Endothelial cell of umbilical vein (primary cell): ENCODE measurements at regions not wholly inside any gene's neighbourhood (a gene's known extent, or its start where the extent isn't known, plus 50 kb on each side); places are given as distances from the start of the nearest gene placed in this dataset.

Experiments
- BruUV-seq: library from RNA; stranded (reverse); fragments of 400-500 nt; replicated peaks from 2 replicates; lab custom pipeline; 2021; lab: Mats Ljungman, UMichigan
- CTCF ChIA-PET: fragments of 300-600, 350-600 bp; sonication (Branson Sonifier 250); formaldehyde crosslinking; loops from one replicate; lab custom pipeline; 2021; ENCODE audit warnings: antibody characterized with exemption, inconsistent platforms; lab: Charles Lee
- POLR2A ChIA-PET: fragments of 300-600, 350-600 bp; sonication (Branson Sonifier 250); formaldehyde crosslinking; loops from one replicate; lab custom pipeline; 2021; ENCODE audit warnings: antibody characterized with exemption, inconsistent platforms; lab: Charles Lee
- DNase-seq: peaks from one replicate; pipeline ENCODE4 v3.0.0-alpha.2; 2011; ENCODE audit warnings: low read depth, low spot score
- FAIRE-seq: peaks from 2 replicates; lab custom pipeline; 2011; peaks lifted over from hg19 to GRCh38; lab: Jason Lieb, UNC
- H2AFZ ChIP-seq: 2 replicates; pipeline ENCODE4 v1.6.0; 2012; ENCODE audit warnings: low read depth, low read length, control low read depth, inconsistent platforms
- H3K27ac ChIP-seq: 2 replicates; pipeline ENCODE4 v1.5.1; 2011; ENCODE audit warnings: low read depth, mild to moderate bottlenecking, control low read depth, low read length, moderate library complexity; ENCODE audit not compliant: insufficient read depth
- H3K27me3 ChIP-seq, 2 experiments: 2 replicates each; pipeline versions ENCODE4 v1.6.0 to v1.6.1; 2011; ENCODE audit warnings: low read length in 2 of 2, mixed read lengths in 1 of 2; ENCODE audit not compliant: control insufficient read depth in 2 of 2, insufficient read depth in 2 of 2
- H3K36me3 ChIP-seq, 2 experiments: 2 replicates in 1 of 2; 3 replicates in 1 of 2; pipeline ENCODE4 v1.5.1; 2011; ENCODE audit warnings: low read length in 2 of 2, mild to moderate bottlenecking in 1 of 2, moderate library complexity in 1 of 2; ENCODE audit not compliant: control insufficient read depth in 2 of 2, insufficient read depth in 2 of 2; ENCODE audit errors: extremely low read depth in 1 of 2
- H3K4me1 ChIP-seq: 3 replicates; pipeline ENCODE4 v1.5.1; 2011; ENCODE audit warnings: mild to moderate bottlenecking, low read length; ENCODE audit not compliant: control insufficient read depth, insufficient read depth; ENCODE audit errors: extremely low read depth
- H3K4me2 ChIP-seq: 2 replicates; pipeline ENCODE4 v1.6.1; 2011; ENCODE audit warnings: low read length, control low read depth, mixed read lengths; ENCODE audit not compliant: insufficient read depth
- H3K4me3 ChIP-seq, 3 experiments: fragments of 200-600 bp in 1 of 3; sonication (generic), shearing (Covaris generic) in 1 of 3; replicated peaks in 1 of 3; 2 replicates each; pipeline ENCODE4 v1.5.1; 2011 to 2016; ENCODE audit warnings: control low read depth in 3 of 3, low read length in 3 of 3, mild to moderate bottlenecking in 2 of 3, inconsistent platforms in 1 of 3, low read depth in 1 of 3, moderate library complexity in 1 of 3; ENCODE audit not compliant: insufficient read depth in 1 of 3
- H3K79me2 ChIP-seq: 2 replicates; pipeline ENCODE4 v1.6.0; 2012; ENCODE audit warnings: low read length, inconsistent platforms; ENCODE audit not compliant: control insufficient read depth, insufficient read depth
- H3K9ac ChIP-seq: replicated peaks from 2 replicates; pipeline ENCODE3; 2011; ENCODE audit warnings: low read length, control low read depth; ENCODE audit not compliant: insufficient read depth; ENCODE audit errors: extremely low read depth
- H3K9me1 ChIP-seq: replicated peaks from 3 replicates; pipeline ENCODE4 v1.6.0; 2011; ENCODE audit warnings: mild to moderate bottlenecking, low read length; ENCODE audit not compliant: control insufficient read depth, insufficient read depth; ENCODE audit errors: extremely low read depth
- H3K9me3 ChIP-seq: replicated peaks from 2 replicates; pipeline ENCODE4 v1.5.1; 2012; ENCODE audit warnings: low read length, inconsistent platforms; ENCODE audit not compliant: control insufficient read depth, insufficient read depth
- H4K20me1 ChIP-seq: replicated peaks from 2 replicates; pipeline ENCODE3; 2011; ENCODE audit warnings: mild to moderate bottlenecking, low read length; ENCODE audit not compliant: control insufficient read depth, insufficient read depth; ENCODE audit errors: extremely low read depth
- CTCF ChIP-seq, 2 donors: IDR thresholded peaks; 1 replicate in 1 of 2; 2 replicates in 1 of 2; pipeline ENCODE4 v1.5.1; 2011; ENCODE audit warnings: low read length in 2 of 2, mild to moderate bottlenecking in 2 of 2, moderate library complexity in 2 of 2, control low read depth in 1 of 2, inconsistent platforms in 1 of 2, low read depth in 1 of 2; ENCODE audit not compliant: insufficient read depth in 1 of 2; ENCODE audit errors: extremely low read depth in 1 of 2
- EZH2 ChIP-seq: IDR thresholded peaks from 2 replicates; pipeline ENCODE4 v1.6.1; 2012; ENCODE audit warnings: borderline replicate concordance, low read depth, mild to moderate bottlenecking, moderate library complexity, low read length, inconsistent platforms; ENCODE audit not compliant: severe bottlenecking
- FOS ChIP-seq: IDR thresholded peaks from 2 replicates; pipeline ENCODE4 v1.6.1; 2011; ENCODE audit warnings: mild to moderate bottlenecking, low read length, moderate library complexity, borderline replicate concordance; ENCODE audit not compliant: insufficient read depth
- GATA2 ChIP-seq: IDR thresholded peaks from 2 replicates; pipeline ENCODE4 v1.7.0; 2011; ENCODE audit warnings: low read depth, mild to moderate bottlenecking, moderate library complexity, mixed read lengths, low read length; ENCODE audit not compliant: insufficient read length, insufficient read depth
- JUN ChIP-seq: IDR thresholded peaks from 2 replicates; pipeline ENCODE4 v1.6.1; 2011; ENCODE audit warnings: borderline replicate concordance, low read depth; ENCODE audit not compliant: insufficient read length, insufficient read depth
- MAX ChIP-seq: IDR thresholded peaks from 2 replicates; pipeline ENCODE4 v1.6.1; 2011; ENCODE audit not compliant: insufficient read depth, insufficient read length
- MYC ChIP-seq: IDR thresholded peaks from one replicate; pipeline ENCODE4 v1.6.1; 2011; ENCODE audit warnings: mild to moderate bottlenecking, low read depth, low read length
- POLR2A ChIP-seq: IDR thresholded peaks from 2 replicates; pipeline ENCODE4 v1.6.1; 2012; ENCODE audit warnings: low read depth, mild to moderate bottlenecking, control low read depth, low read length
- POLR2AphosphoS5 ChIP-seq: IDR thresholded peaks from 2 replicates; pipeline ENCODE4 v1.6.1; 2012; ENCODE audit warnings: low read depth, mild to moderate bottlenecking, control low read depth, low read length, moderate library complexity; ENCODE audit not compliant: insufficient read depth
- dilution Hi-C: fragments of 300-500 bp; cut with MboI; formaldehyde crosslinking; loops from one replicate; pipeline ENCODE4 v1.15.0; 2019; ENCODE audit warnings: low sequenced_read_pairs; ENCODE audit not compliant: extremely low pct_ligation_motif_present
- intact Hi-C: fragments of 100-400 bp; cut with micrococcal nuclease; formaldehyde crosslinking; loops from one replicate; pipeline ENCODE4 v1.10.0; 2022

- BruUV-seq: no TSS peak
- FAIRE-seq (no peak), DNase-seq (no peak)
- TF ChIP-seq MAX (no peak), FOS (no peak), MYC (no peak), EZH2 (no peak), CTCF (IDR thresholded peaks at IDR 0.05; ENCODE audit: extremely low read depth in 1 of 2, insufficient read depth in 1 of 2, low read depth in 1 of 2, low read length in 2 of 2) (no peak), POLR2AphosphoS5 (no peak), POLR2A (no peak), GATA2 (no peak), JUN (no peak)
- H3K9me1 ChIP-seq: no peaks in the 10 kb centered on the region
- no peaks in the 10 kb centered on the region for H3K79me2 ChIP-seq
- no peaks in the 10 kb centered on the region for H3K36me3 ChIP-seq
- POLR2A ChIA-PET: no interaction called here
- intact Hi-C loops (no loop called here), dilution Hi-C loops (no loop called here)
- no peaks in the 10 kb centered on the region for H3K9me3 ChIP-seq
- CTCF ChIA-PET: no interaction called here
- H3K27me3 ChIP-seq: no peaks in the 10 kb centered on the region
- no peak overlapping the region for H3K27ac ChIP-seq
- peaks cover 12% of the 10 kb centered on the region for H3K4me1 ChIP-seq
- no peak overlapping the region for H3K4me3 ChIP-seq
- H2AFZ ChIP-seq: no peak overlapping the region
- H3K4me2 ChIP-seq: no peak overlapping the region
- no peak overlapping the region for H3K9ac ChIP-seq
- H4K20me1 ChIP-seq: no peaks in the 10 kb centered on the region
These were observed 163.8 kb downstream of the BRD1 start for GRCh38 chr22:49663823-49664222.
